Neural cell (in vitro differentiated cells): ENCODE measurements at regions not wholly inside any gene's neighbourhood (a gene's known extent, or its start where the extent isn't known, plus 50 kb on each side); places are given as distances from the start of the nearest gene placed in this dataset.

Source experiments
- H2AFZ ChIP-seq: fragments of 200-600, 300-800 bp; sonication (generic), shearing (Covaris generic); 2 replicates; pipeline ENCODE4 v1.6.0; 2014; ENCODE audit warnings: low read depth, mild to moderate bottlenecking, antibody characterized with exemption, low read length, moderate library complexity
- H3F3A ChIP-seq: fragments of 200-600 bp; shearing (Covaris generic); 2 replicates; pipeline ENCODE4 v1.6.1; 2016; ENCODE audit warnings: mild to moderate bottlenecking, moderate library complexity, mixed read lengths, antibody characterized with exemption, low read length; ENCODE audit not compliant: insufficient read depth, poor library complexity, severe bottlenecking
- H3K27ac ChIP-seq: fragments of 200-600, 300-800 bp; sonication (generic), shearing (Covaris generic); 2 replicates; pipeline ENCODE4 v1.5.1; 2014; ENCODE audit warnings: mild to moderate bottlenecking, low read length, moderate library complexity
- H3K27me3 ChIP-seq: fragments of 300-800, 200-600 bp; sonication (generic), shearing (Covaris generic); 2 replicates; pipeline ENCODE4 v1.6.0; 2014; ENCODE audit warnings: mild to moderate bottlenecking, low read depth, low read length, moderate library complexity; ENCODE audit not compliant: insufficient read depth
- H3K36me3 ChIP-seq: fragments of 300-800, 200-600 bp; sonication (generic), shearing (Covaris generic); 2 replicates; pipeline ENCODE4 v1.5.1; 2014; ENCODE audit warnings: mild to moderate bottlenecking, antibody characterized with exemption, low read length, moderate library complexity; ENCODE audit not compliant: insufficient read depth
- H3K4me2 ChIP-seq: fragments of 300-800, 200-600 bp; sonication (generic), shearing (Covaris generic); 2 replicates; pipeline ENCODE4 v1.6.0; 2014; ENCODE audit warnings: mild to moderate bottlenecking, low read length
- H3K4me3 ChIP-seq: fragments of 300-800, 200-600 bp; sonication (generic), shearing (Covaris generic); 2 replicates; pipeline ENCODE4 v1.5.1; 2014; ENCODE audit warnings: mild to moderate bottlenecking, low read length, moderate library complexity
- H3K79me2 ChIP-seq: fragments of 200-600 bp; shearing (Covaris generic); replicated peaks from 2 replicates; pipeline ENCODE4 v1.6.0; 2014; ENCODE audit warnings: mild to moderate bottlenecking, low read length, moderate library complexity; ENCODE audit not compliant: insufficient read depth
- H3K9ac ChIP-seq: fragments of 300-800, 200-600 bp; sonication (generic), shearing (Covaris generic); 2 replicates; pipeline ENCODE4 v1.6.1; 2016; ENCODE audit warnings: mild to moderate bottlenecking, low read length, mixed read lengths
- H3K9me2 ChIP-seq: fragments of 200-600 bp; shearing (Covaris generic); 2 replicates; pipeline ENCODE4 v1.6.1; 2016; ENCODE audit warnings: mild to moderate bottlenecking, low read length, mixed read lengths; ENCODE audit not compliant: insufficient read depth
- H3K9me3 ChIP-seq: fragments of 200-600, 300-800 bp; sonication (generic), shearing (Covaris generic); 2 replicates; pipeline ENCODE4 v1.6.1; 2016; ENCODE audit warnings: mild to moderate bottlenecking, mixed run types, low read length, moderate library complexity, mixed read lengths
- H4K20me1 ChIP-seq: fragments of 200-600 bp; shearing (Covaris generic); 2 replicates; pipeline ENCODE4 v1.6.1; 2016; ENCODE audit warnings: mild to moderate bottlenecking, mixed run types; ENCODE audit not compliant: insufficient read depth
- CTCF ChIP-seq: fragments of 450-650 bp; IDR thresholded peaks from 2 replicates; pipeline ENCODE4 v1.5.1; 2014; ENCODE audit warnings: antibody characterized with exemption, mild to moderate bottlenecking, moderate library complexity; ENCODE audit not compliant: poor library complexity, severe bottlenecking
- EP300 ChIP-seq: fragments of 450-650 bp; conservative IDR thresholded peaks from 2 replicates; pipeline ENCODE4 v1.6.1; 2014; ENCODE audit warnings: antibody characterized with exemption, mild to moderate bottlenecking, moderate library complexity; ENCODE audit not compliant: poor library complexity, severe bottlenecking
- EZH2 ChIP-seq: fragments of 200-600, 300-800 bp; shearing (Covaris generic), sonication (generic); IDR thresholded peaks from 2 replicates; pipeline ENCODE4 v1.6.1; 2014; ENCODE audit warnings: antibody characterized with exemption, low read length, borderline replicate concordance, mild to moderate bottlenecking; ENCODE audit not compliant: insufficient read depth, poor library complexity, severe bottlenecking
- MXI1 ChIP-seq: fragments of 450-650 bp; conservative IDR thresholded peaks from 2 replicates; pipeline ENCODE4 v1.6.1; 2014; ENCODE audit warnings: antibody characterized with exemption, mild to moderate bottlenecking; ENCODE audit not compliant: poor library complexity, severe bottlenecking
- POLR2AphosphoS5 ChIP-seq: IDR thresholded peaks from 2 replicates; pipeline ENCODE4 v1.6.1; 2012
- RAD21 ChIP-seq: fragments of 450-650 bp; conservative IDR thresholded peaks from 2 replicates; pipeline ENCODE4 v1.6.1; 2014; ENCODE audit warnings: antibody characterized with exemption, mild to moderate bottlenecking, moderate library complexity
- REST ChIP-seq: IDR thresholded peaks from 2 replicates; pipeline ENCODE4 v1.6.1; 2012; ENCODE audit warnings: borderline replicate concordance
- SMC3 ChIP-seq: fragments of 450-650 bp; conservative IDR thresholded peaks from 2 replicates; pipeline ENCODE4 v1.6.1; 2014; ENCODE audit warnings: antibody characterized with exemption, mild to moderate bottlenecking, moderate library complexity; ENCODE audit not compliant: poor library complexity
- TAF1 ChIP-seq: IDR thresholded peaks from 2 replicates; pipeline ENCODE4 v1.6.1; 2012; ENCODE audit warnings: low read depth

GRCh38 chr7:97503367-97504094 is 228.4 kb upstream of the TAC1 start:
- Histone ChIP-seq H3K36me3 (no peaks in the 10 kb centered on the region), H3K4me3 (no peak overlapping the region), H3K9me2 (no peaks in the 10 kb centered on the region), H4K20me1 (no peaks in the 10 kb centered on the region), H3K27me3 (no peaks in the 10 kb centered on the region), H2AFZ (no peak overlapping the region), H3K9me3 (no peaks in the 10 kb centered on the region), H3K9ac (no peak overlapping the region), H3K27ac (no peak overlapping the region), H3F3A (no peaks in the 10 kb centered on the region), H3K4me2 (no peak overlapping the region), H3K79me2 (no peaks in the 10 kb centered on the region)
- TF ChIP-seq REST (no peak), CTCF (no peak), EP300 (no peak), MXI1 (no peak), EZH2 (no peak), RAD21 (no peak), SMC3 (no peak), POLR2AphosphoS5 (no peak), TAF1 (no peak)

- H2AFZ ChIP-seq, result no peak overlapping the region
- no peaks in the 10 kb centered on the region for H3K9me2 ChIP-seq
- H3K9me3 ChIP-seq, result no peaks in the 10 kb centered on the region
- no peaks in the 10 kb centered on the region for H4K20me1 ChIP-seq
- H3K4me3 ChIP-seq, result no peak overlapping the region
- no peak overlapping the region for H3K27ac ChIP-seq
- H3K9ac ChIP-seq, result no peak overlapping the region
- H3K27me3 ChIP-seq, result no peaks in the 10 kb centered on the region
- H3K79me2 ChIP-seq, result no peaks in the 10 kb centered on the region
- no peaks in the 10 kb centered on the region for H3F3A ChIP-seq
- TF ChIP-seq EP300, result no peak
- TF ChIP-seq RAD21, result no peak
- TF ChIP-seq TAF1, result no peak
- TF ChIP-seq EZH2, result no peak
- no peak for TF ChIP-seq MXI1
- TF ChIP-seq SMC3, result no peak
- no peak for TF ChIP-seq REST
- no peak for TF ChIP-seq CTCF
- TF ChIP-seq POLR2AphosphoS5, result no peak
- H3K36me3 ChIP-seq, result no peaks in the 10 kb centered on the region
- no peak overlapping the region for H3K4me2 ChIP-seq
These were observed 225.2 kb upstream of the TAC1 start for GRCh38 chr7:97506728-97507127.
